ENCODE measurements at regions not wholly inside any gene's neighbourhood (a gene's known extent, or its start where the extent isn't known, plus 50 kb on each side); places are given as distances from the start of the nearest gene placed in this dataset.

GRCh38 chr2:156867201-156867600 lies 390.3 kb upstream of the GALNT5 start:
- TF ChIP-seq, protein P1, sequence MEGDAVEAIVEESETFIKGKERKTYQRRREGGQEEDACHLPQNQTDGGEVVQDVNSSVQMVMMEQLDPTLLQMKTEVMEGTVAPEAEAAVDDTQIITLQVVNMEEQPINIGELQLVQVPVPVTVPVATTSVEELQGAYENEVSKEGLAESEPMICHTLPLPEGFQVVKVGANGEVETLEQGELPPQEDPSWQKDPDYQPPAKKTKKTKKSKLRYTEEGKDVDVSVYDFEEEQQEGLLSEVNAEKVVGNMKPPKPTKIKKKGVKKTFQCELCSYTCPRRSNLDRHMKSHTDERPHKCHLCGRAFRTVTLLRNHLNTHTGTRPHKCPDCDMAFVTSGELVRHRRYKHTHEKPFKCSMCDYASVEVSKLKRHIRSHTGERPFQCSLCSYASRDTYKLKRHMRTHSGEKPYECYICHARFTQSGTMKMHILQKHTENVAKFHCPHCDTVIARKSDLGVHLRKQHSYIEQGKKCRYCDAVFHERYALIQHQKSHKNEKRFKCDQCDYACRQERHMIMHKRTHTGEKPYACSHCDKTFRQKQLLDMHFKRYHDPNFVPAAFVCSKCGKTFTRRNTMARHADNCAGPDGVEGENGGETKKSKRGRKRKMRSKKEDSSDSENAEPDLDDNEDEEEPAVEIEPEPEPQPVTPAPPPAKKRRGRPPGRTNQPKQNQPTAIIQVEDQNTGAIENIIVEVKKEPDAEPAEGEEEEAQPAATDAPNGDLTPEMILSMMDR (IDR thresholded peaks at IDR 0.05): no peak
- TF ChIP-seq POLR2A (IDR thresholded peaks at IDR 0.05): no peak
